Osteocyte (in vitro differentiated cells): ENCODE measurements at regions not wholly inside any gene's neighbourhood (a gene's known extent, or its start where the extent isn't known, plus 50 kb on each side); places are given as distances from the start of the nearest gene placed in this dataset.

Experiments used
- DNase-seq: peaks from one replicate; pipeline ENCODE4 v3.0.0; 2021; ENCODE audit warnings: mixed read lengths; ENCODE audit not compliant: unreplicated experiment; ENCODE audit errors: extremely low spot score
- H3K27ac Mint-ChIP-seq: one replicate; pipeline ENCODE4 v1.8.0; 2021; ENCODE audit warnings: mild to moderate bottlenecking, mixed read lengths; ENCODE audit not compliant: unreplicated experiment
- H3K27me3 Mint-ChIP-seq: one replicate; pipeline ENCODE4 v1.8.0; 2021; ENCODE audit warnings: mixed read lengths; ENCODE audit not compliant: unreplicated experiment
- H3K36me3 Mint-ChIP-seq: one replicate; pipeline ENCODE4 v1.8.0; 2021; ENCODE audit warnings: mixed read lengths; ENCODE audit not compliant: unreplicated experiment
- H3K4me1 Mint-ChIP-seq: one replicate; pipeline ENCODE4 v1.8.0; 2021; ENCODE audit warnings: mixed read lengths; ENCODE audit not compliant: unreplicated experiment
- H3K4me3 Mint-ChIP-seq: one replicate; pipeline ENCODE4 v1.8.0; 2021; ENCODE audit warnings: mild to moderate bottlenecking, moderate library complexity, mixed read lengths; ENCODE audit not compliant: unreplicated experiment
- H3K9me3 Mint-ChIP-seq: one replicate; pipeline ENCODE4 v1.8.0; 2021; ENCODE audit warnings: mixed read lengths; ENCODE audit not compliant: unreplicated experiment
- TF ChIP-seq, protein P1 (sequence below): fragments of 200-600 bp; sonication (generic); IDR thresholded peaks from 2 replicates; pipeline ENCODE4 v1.5.0; 2021; ENCODE audit warnings: antibody characterized with exemption, mild to moderate bottlenecking, moderate library complexity

- Mint-ChIP-seq H3K36me3 (no peaks in the 10 kb centered on the region), H3K4me1 (peaks cover 34% of the 10 kb centered on the region), H3K9me3 (no peaks in the 10 kb centered on the region), H3K27me3 (peaks cover 3% of the 10 kb centered on the region), H3K27ac (no peak overlapping the region), H3K4me3 (no peak overlapping the region)
- TF ChIP-seq, protein P1, sequence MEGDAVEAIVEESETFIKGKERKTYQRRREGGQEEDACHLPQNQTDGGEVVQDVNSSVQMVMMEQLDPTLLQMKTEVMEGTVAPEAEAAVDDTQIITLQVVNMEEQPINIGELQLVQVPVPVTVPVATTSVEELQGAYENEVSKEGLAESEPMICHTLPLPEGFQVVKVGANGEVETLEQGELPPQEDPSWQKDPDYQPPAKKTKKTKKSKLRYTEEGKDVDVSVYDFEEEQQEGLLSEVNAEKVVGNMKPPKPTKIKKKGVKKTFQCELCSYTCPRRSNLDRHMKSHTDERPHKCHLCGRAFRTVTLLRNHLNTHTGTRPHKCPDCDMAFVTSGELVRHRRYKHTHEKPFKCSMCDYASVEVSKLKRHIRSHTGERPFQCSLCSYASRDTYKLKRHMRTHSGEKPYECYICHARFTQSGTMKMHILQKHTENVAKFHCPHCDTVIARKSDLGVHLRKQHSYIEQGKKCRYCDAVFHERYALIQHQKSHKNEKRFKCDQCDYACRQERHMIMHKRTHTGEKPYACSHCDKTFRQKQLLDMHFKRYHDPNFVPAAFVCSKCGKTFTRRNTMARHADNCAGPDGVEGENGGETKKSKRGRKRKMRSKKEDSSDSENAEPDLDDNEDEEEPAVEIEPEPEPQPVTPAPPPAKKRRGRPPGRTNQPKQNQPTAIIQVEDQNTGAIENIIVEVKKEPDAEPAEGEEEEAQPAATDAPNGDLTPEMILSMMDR: no peak
- no peak for DNase-seq
These were observed 139.8 kb upstream of the DLX2 start for GRCh38 chr2:172242471-172242870.

- Mint-ChIP-seq H3K27ac (no peak overlapping the region), H3K36me3 (no peaks in the 10 kb centered on the region), H3K27me3 (peaks cover 3% of the 10 kb centered on the region), H3K4me3 (no peak overlapping the region), H3K4me1 (peaks cover 34% of the 10 kb centered on the region), H3K9me3 (no peaks in the 10 kb centered on the region)
- no peak for DNase-seq
- TF ChIP-seq, protein P1: no peak
These were observed 140.3 kb upstream of the DLX2 start for GRCh38 chr2:172242961-172243360.

DNA sequence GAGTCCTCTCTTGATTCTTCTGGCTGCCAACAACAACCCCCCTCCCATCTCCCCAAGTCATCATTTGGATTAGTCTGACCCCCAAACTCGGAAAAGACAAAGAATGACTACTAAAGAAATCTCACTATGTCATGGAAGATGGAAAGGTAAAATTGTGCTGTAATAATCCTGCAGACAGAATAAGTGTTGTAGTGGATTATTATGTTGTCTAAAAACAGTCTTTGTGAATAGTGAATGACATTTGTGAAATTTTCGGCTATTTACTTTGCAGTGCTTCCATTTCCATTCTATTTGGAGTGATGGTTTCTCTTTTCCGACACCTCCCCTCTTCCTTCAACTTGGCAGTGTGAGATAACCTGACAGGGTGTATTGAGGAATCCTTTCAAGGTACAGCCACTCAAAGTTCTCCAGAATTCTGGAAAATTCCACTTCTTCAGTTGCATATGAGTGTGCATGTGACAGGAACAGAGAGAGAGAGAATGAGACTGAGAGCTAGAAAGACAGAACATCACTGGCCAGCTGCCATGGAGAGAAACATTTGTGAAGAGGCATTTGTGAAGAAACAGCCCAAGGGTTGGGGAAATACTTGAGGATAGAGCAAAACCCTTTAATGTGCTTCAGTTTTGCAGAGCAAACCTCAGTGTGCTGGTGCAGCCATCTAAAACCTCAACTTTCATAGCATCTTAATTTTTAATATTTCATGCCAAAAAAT is 141.9 kb upstream of the DLX2 start:
- H3K36me3 Mint-ChIP-seq: no peaks in the 10 kb centered on the region

GRCh38 chr2:172246649-172247048 is 143.9 kb upstream of the DLX2 start:
- H3K4me1 Mint-ChIP-seq: peaks cover 49% of the 10 kb centered on the region
- no peak overlapping the region for H3K27ac Mint-ChIP-seq
- no peak for DNase-seq
- H3K4me3 Mint-ChIP-seq: no peak overlapping the region
- TF ChIP-seq, protein P1: no peak
- H3K36me3 Mint-ChIP-seq: no peaks in the 10 kb centered on the region
- no peaks in the 10 kb centered on the region for H3K27me3 Mint-ChIP-seq
- no peaks in the 10 kb centered on the region for H3K9me3 Mint-ChIP-seq

More for the DNA sequence above, 141.9 kb upstream of the DLX2 start:
- Mint-ChIP-seq H3K27me3 (no peaks in the 10 kb centered on the region), H3K4me3 (no peak overlapping the region), H3K9me3 (no peaks in the 10 kb centered on the region), H3K27ac (peak overlapping the region; percentile 33), H3K4me1 (peaks cover 36% of the 10 kb centered on the region)
- TF ChIP-seq, protein P1: no peak
- no peak for DNase-seq

DNA sequence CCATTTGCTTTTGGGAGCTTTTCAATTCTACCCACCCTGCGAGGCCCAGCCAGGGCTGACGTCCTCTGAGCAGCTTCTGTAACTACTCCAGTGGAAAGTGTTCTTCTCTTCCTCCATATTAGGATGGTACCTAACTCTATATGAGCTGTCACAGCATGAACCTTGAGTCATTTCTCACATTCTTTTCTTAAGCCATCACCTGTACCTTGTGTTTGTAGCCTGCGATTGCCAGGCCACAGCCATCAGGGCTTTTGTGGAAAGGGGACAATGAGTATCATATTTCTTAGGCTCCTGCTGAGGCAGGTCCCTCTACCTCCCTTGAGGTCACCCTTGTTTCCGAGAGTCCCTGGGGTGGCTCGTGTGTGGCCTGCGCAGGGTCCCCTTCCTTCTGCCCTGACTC is 144.5 kb upstream of the DLX2 start:
- no peak overlapping the region for H3K4me3 Mint-ChIP-seq
- H3K4me1 Mint-ChIP-seq: peaks cover 54% of the 10 kb centered on the region
- H3K27me3 Mint-ChIP-seq: no peaks in the 10 kb centered on the region
- no peaks in the 10 kb centered on the region for H3K9me3 Mint-ChIP-seq
- DNase-seq: no peak
- no peak overlapping the region for H3K27ac Mint-ChIP-seq
- TF ChIP-seq, protein P1: no peak
- no peaks in the 10 kb centered on the region for H3K36me3 Mint-ChIP-seq
